ENCODE measurements at regions not wholly inside any gene's neighbourhood (a gene's known extent, or its start where the extent isn't known, plus 50 kb on each side); places are given as distances from the start of the nearest gene placed in this dataset.

- Histone ChIP-seq H3K4ac (replicated peaks; ENCODE audit: insufficient read length, low read depth, low read length) (no peak overlapping the region), H2BK12ac (ENCODE audit: low read depth, low read length) (no peak overlapping the region), H3K27ac (ENCODE audit: low read depth, low read length) (no peak overlapping the region), H2BK15ac (ENCODE audit: low read length) (no peak overlapping the region), H2BK20ac (ENCODE audit: low read length) (no peak overlapping the region), H3K18ac (ENCODE audit: extremely low read depth, low read length) (no peak overlapping the region), H3K36me3 (ENCODE audit: control insufficient read depth in 2 of 4, insufficient read depth in 4 of 4, low read length in 3 of 4) (no peaks in the 10 kb centered on the region), H3K79me1 (ENCODE audit: low read depth, low read length) (no peaks in the 10 kb centered on the region), H3K9ac (replicated peaks in 1 of 4; ENCODE audit: extremely low read depth in 1 of 4, low read depth in 3 of 4, low read length in 3 of 4) (no peak overlapping the region), H4K20me1 (replicated peaks in 1 of 2; ENCODE audit: control insufficient read depth in 1 of 2, insufficient read depth in 2 of 2, low read length in 2 of 2) (no peaks in the 10 kb centered on the region), H3K56ac (replicated peaks; ENCODE audit: insufficient read length, low read depth, low read length) (no peak overlapping the region), H3K4me2 (ENCODE audit: insufficient read depth in 1 of 2, low read depth in 2 of 2, low read length in 2 of 2) (no peak overlapping the region), H3K79me2 (ENCODE audit: control insufficient read depth in 1 of 2, insufficient read depth in 2 of 2, low read length in 2 of 2) (no peaks in the 10 kb centered on the region), H3K27me3 (replicated peaks in 1 of 4; ENCODE audit: control insufficient read depth in 3 of 4, extremely low read depth in 1 of 4, insufficient read depth in 3 of 4, low read length in 3 of 4) (no peaks in the 10 kb centered on the region), H3K23me2 (ENCODE audit: low read depth, low read length) (no peaks in the 10 kb centered on the region; the same call in 1 of the 2 replicates), H2BK5ac (ENCODE audit: low read depth, low read length) (no peak overlapping the region), H2AK5ac (ENCODE audit: low read depth, low read length) (no peak overlapping the region), H2AFZ (ENCODE audit: low read length) (no peak overlapping the region), H3K4me1 (replicated peaks in 1 of 4; ENCODE audit: control insufficient read depth in 3 of 4, insufficient read depth in 4 of 4, low read length in 3 of 4) (peaks cover 0 to 4% (median under 1%) of the 10 kb centered on the region in 4 experiments; a peak in 1 of 7 replicates), H4K91ac (replicated peaks; ENCODE audit: insufficient read length, low read length) (no peak overlapping the region), H3K9me3 (ENCODE audit: insufficient read depth in 2 of 2, low read depth in 1 of 2, low read length in 1 of 2) (no peaks in the 10 kb centered on the region), H2BK120ac (replicated peaks; ENCODE audit: low read depth, low read length) (no peak overlapping the region), H3K4me3 (ENCODE audit: extremely low read depth in 1 of 4, insufficient read depth in 2 of 4, low read depth in 3 of 4, low read length in 4 of 4) (no peak overlapping the region), H4K8ac (ENCODE audit: extremely low read depth, insufficient read depth, low read length) (no peak overlapping the region), H3K23ac (ENCODE audit: insufficient read length) (no peak overlapping the region), H3K14ac (ENCODE audit: insufficient read length) (no peak overlapping the region), H4K5ac (ENCODE audit: insufficient read length, low read depth, low read length) (no peak overlapping the region)
- ChIA-PET POLR2A (ENCODE audit: partially characterized antibody) (no interaction called here), CTCF (ENCODE audit: partially characterized antibody) (no interaction called here)
- TF ChIP-seq JUN (IDR thresholded peaks at IDR 0.05; ENCODE audit: low read depth, low read length), result no peak
- TF ChIP-seq HDAC2 (IDR thresholded peaks at IDR 0.05; ENCODE audit: borderline replicate concordance in 1 of 2, low read depth in 2 of 2, low read length in 2 of 2), result no peak
- TF ChIP-seq CBX5 (IDR thresholded peaks at IDR 0.05; ENCODE audit: low read depth, low read length), result no peak
- TF ChIP-seq RXRA (IDR thresholded peaks at IDR 0.05; ENCODE audit: insufficient read depth, low read depth, low read length), result no peak
- TF ChIP-seq ATF2 (IDR thresholded peaks at IDR 0.05; ENCODE audit: low read length), result no peak
- no peak for TF ChIP-seq MAX (IDR thresholded peaks at IDR 0.05)
- no peak for TF ChIP-seq GTF2F1 (IDR thresholded peaks at IDR 0.05; ENCODE audit: borderline replicate concordance, low read depth, low read length)
- no peak for TF ChIP-seq TAF7 (optimal IDR thresholded peaks at IDR 0.05; ENCODE audit: borderline replicate concordance, low read depth, low read length)
- TF ChIP-seq SP1 (IDR thresholded peaks at IDR 0.05; ENCODE audit: low read depth, low read length), result no peak
- TF ChIP-seq RFX5 (IDR thresholded peaks at IDR 0.05; ENCODE audit: borderline replicate concordance, low read depth, low read length), result no peak
- FAIRE-seq, result no peak
- no peak for DNase-seq (ENCODE audit: low read depth in 1 of 2, low spot score in 2 of 2)
Observed at GRCh38 chr5:18101532-18101931, 467.3 kb downstream of the TAF11L14 start.

Measured in H1 (cell line).